ENCODE measurements at regions not wholly inside any gene's neighbourhood (a gene's known extent, or its start where the extent isn't known, plus 50 kb on each side); places are given as distances from the start of the nearest gene placed in this dataset.

- no peaks in the 10 kb centered on the region for H3K79me2 ChIP-seq (ENCODE audit: insufficient read depth, low read length)
- no peak overlapping the region for H3K27ac ChIP-seq (ENCODE audit: insufficient read length, low read depth, low read length)
- no peak overlapping the region for H2AK5ac ChIP-seq (ENCODE audit: insufficient read length, low read length)
- H3K23ac ChIP-seq (ENCODE audit: insufficient read length, low read depth, low read length): no peak overlapping the region
- H3K4ac ChIP-seq (ENCODE audit: low read depth, low read length): no peak overlapping the region
- H3K4me3 Mint-ChIP-seq: no peak overlapping the region
- peaks cover 8 to 9% of the 10 kb centered on the region in 2 experiments for H3K4me1 Mint-ChIP-seq
- H4K5ac ChIP-seq (ENCODE audit: insufficient read length, low read depth, low read length): no peak overlapping the region
- H3K9me3 ChIP-seq (ENCODE audit: control insufficient read depth, low read depth, low read length): no peaks in the 10 kb centered on the region
- H3K79me1 ChIP-seq (ENCODE audit: insufficient read depth, low read depth, low read length, poor library complexity, severe bottlenecking): no peaks in the 10 kb centered on the region
- H3K27ac Mint-ChIP-seq: peak overlapping the region in 1 of 3 experiments; percentile 61; a peak in 2 of 7 replicates
- no peaks in the 10 kb centered on the region for H3K27me3 ChIP-seq (ENCODE audit: insufficient read depth, low read length)
- no peak overlapping the region for H2BK15ac ChIP-seq (ENCODE audit: low read depth, low read length)
- H4K20me1 ChIP-seq (ENCODE audit: control insufficient read depth, insufficient read depth, insufficient read length): no peaks in the 10 kb centered on the region
- no peaks in the 10 kb centered on the region for H3K36me3 Mint-ChIP-seq (ENCODE audit: insufficient read depth in 1 of 3, low read depth in 3 of 3)
- 0 out of 2 replicates have a peak, but pooled peaks cover 3% of the 10 kb centered on the region for H3K4me1 ChIP-seq (ENCODE audit: insufficient read depth, low read length)
- no peak overlapping the region for H3T11ph ChIP-seq (ENCODE audit: low read length)
- no peak overlapping the region for H3K9ac ChIP-seq (ENCODE audit: extremely low read depth, insufficient read length, low read length)
- no peak overlapping the region for H2AFZ ChIP-seq (ENCODE audit: low read length)
- no peak overlapping the region for H2BK20ac ChIP-seq (ENCODE audit: low read depth, low read length, poor library complexity, severe bottlenecking)
- no peak overlapping the region for H3K18ac ChIP-seq (ENCODE audit: insufficient read length, low read depth, low read length)
- H3K14ac ChIP-seq (ENCODE audit: insufficient read depth, low read length): no peak overlapping the region
- TF ChIP-seq, protein P1, sequence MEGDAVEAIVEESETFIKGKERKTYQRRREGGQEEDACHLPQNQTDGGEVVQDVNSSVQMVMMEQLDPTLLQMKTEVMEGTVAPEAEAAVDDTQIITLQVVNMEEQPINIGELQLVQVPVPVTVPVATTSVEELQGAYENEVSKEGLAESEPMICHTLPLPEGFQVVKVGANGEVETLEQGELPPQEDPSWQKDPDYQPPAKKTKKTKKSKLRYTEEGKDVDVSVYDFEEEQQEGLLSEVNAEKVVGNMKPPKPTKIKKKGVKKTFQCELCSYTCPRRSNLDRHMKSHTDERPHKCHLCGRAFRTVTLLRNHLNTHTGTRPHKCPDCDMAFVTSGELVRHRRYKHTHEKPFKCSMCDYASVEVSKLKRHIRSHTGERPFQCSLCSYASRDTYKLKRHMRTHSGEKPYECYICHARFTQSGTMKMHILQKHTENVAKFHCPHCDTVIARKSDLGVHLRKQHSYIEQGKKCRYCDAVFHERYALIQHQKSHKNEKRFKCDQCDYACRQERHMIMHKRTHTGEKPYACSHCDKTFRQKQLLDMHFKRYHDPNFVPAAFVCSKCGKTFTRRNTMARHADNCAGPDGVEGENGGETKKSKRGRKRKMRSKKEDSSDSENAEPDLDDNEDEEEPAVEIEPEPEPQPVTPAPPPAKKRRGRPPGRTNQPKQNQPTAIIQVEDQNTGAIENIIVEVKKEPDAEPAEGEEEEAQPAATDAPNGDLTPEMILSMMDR (conservative IDR thresholded peaks at IDR 0.05): no peak
- no peak for DNase-seq
- H3K9me3 Mint-ChIP-seq: no peaks in the 10 kb centered on the region
- no peak overlapping the region for H4K91ac ChIP-seq (ENCODE audit: insufficient read length, low read depth, low read length)
- H3K4me2 ChIP-seq (ENCODE audit: insufficient read depth, insufficient read length, low read length): no peak overlapping the region
- no peak overlapping the region for H3K56ac ChIP-seq (ENCODE audit: insufficient read length, low read depth, low read length)
- no peaks in the 10 kb centered on the region for H3K23me2 ChIP-seq (ENCODE audit: insufficient read length, low read depth, low read length, poor library complexity, severe bottlenecking)
- no peak overlapping the region for H4K8ac ChIP-seq (replicated peaks; ENCODE audit: insufficient read length, low read depth, low read length)
- H3K27me3 Mint-ChIP-seq (ENCODE audit: low read depth): no peaks in the 10 kb centered on the region
- no peak overlapping the region for H2BK5ac ChIP-seq (ENCODE audit: insufficient read length, low read length)
- H2BK120ac ChIP-seq (ENCODE audit: low read depth, low read length, poor library complexity, severe bottlenecking): no peak overlapping the region
- no peak overlapping the region for H2BK12ac ChIP-seq (ENCODE audit: insufficient read length, low read depth, low read length)
These were observed 113.3 kb upstream of the ATP2B1 start for GRCh38 chr12:89821896-89822295.

Measured in H9 (cell line).